ENCODE measurements at regions not wholly inside any gene's neighbourhood (a gene's known extent, or its start where the extent isn't known, plus 50 kb on each side); places are given as distances from the start of the nearest gene placed in this dataset.

GRCh38 chr2:237264480-237265219, 149.3 kb downstream of the COL6A3 start:
- TF ChIP-seq CTCF (IDR thresholded peaks at IDR 0.05) (no peak), POLR2A (IDR thresholded peaks at IDR 0.05) (no peak)

All from uterus (tissue), 2 donors.